ENCODE measurements at regions not wholly inside any gene's neighbourhood (a gene's known extent, or its start where the extent isn't known, plus 50 kb on each side); places are given as distances from the start of the nearest gene placed in this dataset.

DNA sequence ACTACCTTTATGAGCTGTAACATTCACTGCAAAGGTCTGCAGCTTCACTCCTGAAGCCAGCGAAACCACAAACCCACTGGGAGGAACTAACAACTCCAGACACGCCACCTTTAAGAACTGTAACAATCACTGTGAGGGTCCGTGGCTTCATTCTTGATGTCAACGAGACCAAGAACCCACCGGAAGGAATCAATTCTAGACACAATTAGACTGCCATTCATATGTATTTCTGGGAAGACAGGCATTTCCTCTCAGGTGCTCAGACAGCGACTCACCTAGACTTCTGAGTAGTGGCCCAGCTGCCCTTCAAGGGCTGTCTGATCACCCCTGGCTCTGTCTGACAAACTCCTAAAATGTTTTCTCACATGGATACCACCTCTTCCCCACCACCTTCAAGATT lies 506.8 kb downstream of the PDCD6IP start:
- intact Hi-C loops (cut with DNase I): no loop called here
- Histone ChIP-seq H3K36me3 (no peaks in the 10 kb centered on the region), H3K4me3 (no peak overlapping the region), H3K9me3 (no peaks in the 10 kb centered on the region), H3K4me1 (no peaks in the 10 kb centered on the region), H3K27me3 (peaks cover 0 to 6% (median 0%) of the 10 kb centered on the region in 7 donors), H3K27ac (no peak overlapping the region)
- no peak for ATAC-seq
- DNase-seq: no peak
- TF ChIP-seq, protein P1, sequence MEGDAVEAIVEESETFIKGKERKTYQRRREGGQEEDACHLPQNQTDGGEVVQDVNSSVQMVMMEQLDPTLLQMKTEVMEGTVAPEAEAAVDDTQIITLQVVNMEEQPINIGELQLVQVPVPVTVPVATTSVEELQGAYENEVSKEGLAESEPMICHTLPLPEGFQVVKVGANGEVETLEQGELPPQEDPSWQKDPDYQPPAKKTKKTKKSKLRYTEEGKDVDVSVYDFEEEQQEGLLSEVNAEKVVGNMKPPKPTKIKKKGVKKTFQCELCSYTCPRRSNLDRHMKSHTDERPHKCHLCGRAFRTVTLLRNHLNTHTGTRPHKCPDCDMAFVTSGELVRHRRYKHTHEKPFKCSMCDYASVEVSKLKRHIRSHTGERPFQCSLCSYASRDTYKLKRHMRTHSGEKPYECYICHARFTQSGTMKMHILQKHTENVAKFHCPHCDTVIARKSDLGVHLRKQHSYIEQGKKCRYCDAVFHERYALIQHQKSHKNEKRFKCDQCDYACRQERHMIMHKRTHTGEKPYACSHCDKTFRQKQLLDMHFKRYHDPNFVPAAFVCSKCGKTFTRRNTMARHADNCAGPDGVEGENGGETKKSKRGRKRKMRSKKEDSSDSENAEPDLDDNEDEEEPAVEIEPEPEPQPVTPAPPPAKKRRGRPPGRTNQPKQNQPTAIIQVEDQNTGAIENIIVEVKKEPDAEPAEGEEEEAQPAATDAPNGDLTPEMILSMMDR (IDR thresholded peaks at IDR 0.05): no peak
- 87 to 94% methylated on average over 6 of the region's 6 CpGs for WGBS, 2 donors

DNA sequence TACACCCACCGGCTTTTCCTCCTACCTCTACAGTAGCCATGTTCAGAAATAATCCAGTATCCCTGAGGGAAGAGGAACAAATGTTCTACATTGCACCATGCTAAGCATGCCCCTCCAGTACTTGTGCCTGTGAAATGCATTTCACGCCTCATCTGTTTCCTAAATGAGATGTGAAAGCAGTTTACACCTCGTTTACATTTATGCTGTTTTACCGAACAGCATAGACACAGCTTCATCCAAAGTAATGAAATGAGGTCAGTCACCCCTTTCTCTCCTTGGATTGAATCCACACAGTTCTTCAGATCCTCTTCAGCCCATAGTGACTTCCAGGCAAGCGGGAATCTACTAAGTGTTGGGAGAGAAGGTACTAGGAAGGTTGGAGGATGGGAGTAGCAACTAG lies 514.3 kb downstream of the PDCD6IP start:
- Histone ChIP-seq H3K4me3 (no peak overlapping the region), H3K4me1 (no peaks in the 10 kb centered on the region), H3K27me3 (no peaks in the 10 kb centered on the region), H3K27ac (no peak overlapping the region), H3K9me3 (peaks cover 0 to 7% (median 2%) of the 10 kb centered on the region in 11 donors), H3K36me3 (no peaks in the 10 kb centered on the region)
- TF ChIP-seq, protein P1 (IDR thresholded peaks at IDR 0.05): no peak
- ATAC-seq (no peak), DNase-seq (no peak)
- 70 to 74% methylated on average over 5 of the region's 5 CpGs for WGBS, 2 donors
- intact Hi-C loops (cut with DNase I): no loop called here

DNA sequence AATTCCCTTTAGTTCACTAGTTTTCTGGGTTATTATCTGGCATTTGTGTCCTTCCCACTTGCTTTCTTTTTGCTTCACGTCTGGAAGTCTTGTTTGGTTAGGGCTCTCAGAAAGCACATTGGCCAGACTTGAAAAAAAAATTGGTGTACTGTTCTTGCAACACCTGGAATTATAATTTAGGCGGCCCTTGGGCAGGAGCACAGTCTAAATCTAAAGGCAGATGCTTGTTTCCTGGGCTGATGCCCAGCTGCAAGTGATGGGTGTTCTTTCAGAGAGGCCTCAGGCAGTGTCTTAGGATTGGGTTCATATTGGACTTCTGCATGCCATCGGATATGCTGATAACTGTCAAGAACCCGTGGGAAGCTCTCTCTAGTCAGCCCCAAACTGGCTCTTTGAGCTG lies 521.5 kb downstream of the PDCD6IP start:
- Histone ChIP-seq H3K36me3 (no peaks in the 10 kb centered on the region), H3K27me3 (no peaks in the 10 kb centered on the region), H3K4me3 (no peak overlapping the region), H3K9me3 (peaks cover 0 to 21% (median 8%) of the 10 kb centered on the region in 11 donors), H3K27ac (no peak overlapping the region), H3K4me1 (no peaks in the 10 kb centered on the region)
- ATAC-seq (no peak), DNase-seq (no peak)
- intact Hi-C loops (cut with DNase I): no loop called here
- TF ChIP-seq, protein P1 (IDR thresholded peaks at IDR 0.05): no peak
- 50 to 62% methylated on average over 4 of the region's 4 CpGs for WGBS, 2 donors

DNA sequence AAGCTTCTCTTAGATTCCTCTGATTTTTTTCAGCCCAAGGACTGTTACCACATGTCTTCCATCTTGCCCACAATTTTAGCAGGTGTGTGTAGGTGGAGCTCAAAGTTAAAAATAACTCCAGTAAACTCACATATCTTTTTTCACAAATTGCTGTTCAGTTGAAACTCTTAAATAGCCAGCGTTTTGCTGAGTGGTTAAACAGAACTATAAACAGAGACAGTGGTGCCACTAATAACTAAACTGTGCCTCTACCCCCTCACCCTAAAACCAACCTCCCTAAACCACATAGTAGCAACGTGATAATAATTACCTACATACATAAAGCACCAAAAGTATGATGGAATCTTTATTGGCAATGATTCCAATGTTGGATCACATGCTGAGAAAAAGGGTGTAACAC lies 525.1 kb downstream of the PDCD6IP start:
- Histone ChIP-seq H3K4me1 (no peaks in the 10 kb centered on the region), H3K9me3 (peaks cover 0 to 5% (median 0%) of the 10 kb centered on the region in 11 donors), H3K27me3 (no peaks in the 10 kb centered on the region), H3K4me3 (no peak overlapping the region), H3K36me3 (no peaks in the 10 kb centered on the region), H3K27ac (no peak overlapping the region)
- intact Hi-C loops (cut with DNase I): no loop called here
- ATAC-seq (no peak), DNase-seq (no peak)
- TF ChIP-seq, protein P1 (IDR thresholded peaks at IDR 0.05): no peak
- WGBS, 2 donors: 66 to 75% methylated on average over 2 of the region's 2 CpGs

All from heart right ventricle (tissue), 16 donors.